HG02588 (cell line): ENCODE measurements at regions not wholly inside any gene's neighbourhood (a gene's known extent, or its start where the extent isn't known, plus 50 kb on each side); places are given as distances from the start of the nearest gene placed in this dataset.

Source experiments
- ATAC-seq: cut with Tn5 transposase; IDR thresholded peaks from one replicate; pipeline ENCODE4 v1.9.1; 2021; ENCODE audit warnings: mild to moderate bottlenecking, moderate library complexity; ENCODE audit not compliant: unreplicated experiment

- ATAC-seq = no peak
Measured at GRCh38 chr7:121810831-121811672, 61.9 kb upstream of the PTPRZ1 start.

GRCh38 chr7:121807078-121807477, 65.9 kb upstream of the PTPRZ1 start:
- no peak for ATAC-seq

GRCh38 chr7:121803039-121803438, 69.9 kb upstream of the PTPRZ1 start:
- no peak for ATAC-seq

- ATAC-seq = no peak
Measured at GRCh38 chr7:121800916-121801675, 71.9 kb upstream of the PTPRZ1 start.

- ATAC-seq = no peak
Measured at GRCh38 chr7:121798896-121799295, 74.1 kb upstream of the PTPRZ1 start.

- no peak for ATAC-seq
Measured at GRCh38 chr7:121798453-121798840, 74.5 kb upstream of the PTPRZ1 start.

GRCh38 chr7:121797657-121798452, 75.1 kb upstream of the PTPRZ1 start:
- ATAC-seq = no peak

GRCh38 chr7:121796936-121797656, 75.9 kb upstream of the PTPRZ1 start:
- ATAC-seq = no peak

GRCh38 chr7:121796381-121796780, 76.6 kb upstream of the PTPRZ1 start:
- ATAC-seq = no peak

- ATAC-seq = no peak
Measured at GRCh38 chr7:121795736-121796135, 77.2 kb upstream of the PTPRZ1 start.

GRCh38 chr7:121793716-121794115, 79.2 kb upstream of the PTPRZ1 start:
- no peak for ATAC-seq

- no peak for ATAC-seq
Measured at GRCh38 chr7:121777672-121778071, 95.3 kb upstream of the PTPRZ1 start.

- no peak for ATAC-seq
Measured at GRCh38 chr7:121774563-121774962, 98.4 kb upstream of the PTPRZ1 start.

GRCh38 chr7:121766676-121767075, 106.3 kb upstream of the PTPRZ1 start:
- no peak for ATAC-seq

- ATAC-seq = no peak
Measured at GRCh38 chr7:121761399-121761798, 111.6 kb upstream of the PTPRZ1 start.

GRCh38 chr7:121755818-121756552, 117.0 kb upstream of the PTPRZ1 start:
- no peak for ATAC-seq

GRCh38 chr7:121755286-121755685, 117.7 kb upstream of the PTPRZ1 start:
- ATAC-seq = no peak

GRCh38 chr7:121753944-121754343, 119.0 kb upstream of the PTPRZ1 start:
- ATAC-seq = no peak

GRCh38 chr7:121752706-121753105, 120.3 kb upstream of the PTPRZ1 start:
- ATAC-seq = no peak

- ATAC-seq = no peak
Measured at GRCh38 chr7:121748546-121748945, 124.4 kb upstream of the PTPRZ1 start.
